Endothelial cell of umbilical vein (primary cell): ENCODE measurements at regions not wholly inside any gene's neighbourhood (a gene's known extent, or its start where the extent isn't known, plus 50 kb on each side); places are given as distances from the start of the nearest gene placed in this dataset.

Experiments
- BruUV-seq: library from RNA; stranded (reverse); fragments of 400-500 nt; replicated peaks from 2 replicates; lab custom pipeline; 2021; lab: Mats Ljungman, UMichigan
- CTCF ChIA-PET: fragments of 300-600, 350-600 bp; sonication (Branson Sonifier 250); formaldehyde crosslinking; loops from one replicate; lab custom pipeline; 2021; ENCODE audit warnings: antibody characterized with exemption, inconsistent platforms; lab: Charles Lee
- POLR2A ChIA-PET: fragments of 300-600, 350-600 bp; sonication (Branson Sonifier 250); formaldehyde crosslinking; loops from one replicate; lab custom pipeline; 2021; ENCODE audit warnings: antibody characterized with exemption, inconsistent platforms; lab: Charles Lee
- DNase-seq: peaks from one replicate; pipeline ENCODE4 v3.0.0-alpha.2; 2011; ENCODE audit warnings: low read depth, low spot score
- FAIRE-seq: peaks from 2 replicates; lab custom pipeline; 2011; peaks lifted over from hg19 to GRCh38; lab: Jason Lieb, UNC
- H2AFZ ChIP-seq: 2 replicates; pipeline ENCODE4 v1.6.0; 2012; ENCODE audit warnings: low read depth, low read length, control low read depth, inconsistent platforms
- H3K27ac ChIP-seq: 2 replicates; pipeline ENCODE4 v1.5.1; 2011; ENCODE audit warnings: low read depth, mild to moderate bottlenecking, control low read depth, low read length, moderate library complexity; ENCODE audit not compliant: insufficient read depth
- H3K27me3 ChIP-seq, 2 experiments: 2 replicates each; pipeline versions ENCODE4 v1.6.0 to v1.6.1; 2011; ENCODE audit warnings: low read length in 2 of 2, mixed read lengths in 1 of 2; ENCODE audit not compliant: control insufficient read depth in 2 of 2, insufficient read depth in 2 of 2
- H3K36me3 ChIP-seq, 2 experiments: 2 replicates in 1 of 2; 3 replicates in 1 of 2; pipeline ENCODE4 v1.5.1; 2011; ENCODE audit warnings: low read length in 2 of 2, mild to moderate bottlenecking in 1 of 2, moderate library complexity in 1 of 2; ENCODE audit not compliant: control insufficient read depth in 2 of 2, insufficient read depth in 2 of 2; ENCODE audit errors: extremely low read depth in 1 of 2
- H3K4me1 ChIP-seq: 3 replicates; pipeline ENCODE4 v1.5.1; 2011; ENCODE audit warnings: mild to moderate bottlenecking, low read length; ENCODE audit not compliant: control insufficient read depth, insufficient read depth; ENCODE audit errors: extremely low read depth
- H3K4me2 ChIP-seq: 2 replicates; pipeline ENCODE4 v1.6.1; 2011; ENCODE audit warnings: low read length, control low read depth, mixed read lengths; ENCODE audit not compliant: insufficient read depth
- H3K4me3 ChIP-seq, 3 experiments: fragments of 200-600 bp in 1 of 3; sonication (generic), shearing (Covaris generic) in 1 of 3; replicated peaks in 1 of 3; 2 replicates each; pipeline ENCODE4 v1.5.1; 2011 to 2016; ENCODE audit warnings: control low read depth in 3 of 3, low read length in 3 of 3, mild to moderate bottlenecking in 2 of 3, inconsistent platforms in 1 of 3, low read depth in 1 of 3, moderate library complexity in 1 of 3; ENCODE audit not compliant: insufficient read depth in 1 of 3
- H3K79me2 ChIP-seq: 2 replicates; pipeline ENCODE4 v1.6.0; 2012; ENCODE audit warnings: low read length, inconsistent platforms; ENCODE audit not compliant: control insufficient read depth, insufficient read depth
- H3K9ac ChIP-seq: replicated peaks from 2 replicates; pipeline ENCODE3; 2011; ENCODE audit warnings: low read length, control low read depth; ENCODE audit not compliant: insufficient read depth; ENCODE audit errors: extremely low read depth
- H3K9me1 ChIP-seq: replicated peaks from 3 replicates; pipeline ENCODE4 v1.6.0; 2011; ENCODE audit warnings: mild to moderate bottlenecking, low read length; ENCODE audit not compliant: control insufficient read depth, insufficient read depth; ENCODE audit errors: extremely low read depth
- H3K9me3 ChIP-seq: replicated peaks from 2 replicates; pipeline ENCODE4 v1.5.1; 2012; ENCODE audit warnings: low read length, inconsistent platforms; ENCODE audit not compliant: control insufficient read depth, insufficient read depth
- H4K20me1 ChIP-seq: replicated peaks from 2 replicates; pipeline ENCODE3; 2011; ENCODE audit warnings: mild to moderate bottlenecking, low read length; ENCODE audit not compliant: control insufficient read depth, insufficient read depth; ENCODE audit errors: extremely low read depth
- CTCF ChIP-seq, 2 donors: IDR thresholded peaks; 1 replicate in 1 of 2; 2 replicates in 1 of 2; pipeline ENCODE4 v1.5.1; 2011; ENCODE audit warnings: low read length in 2 of 2, mild to moderate bottlenecking in 2 of 2, moderate library complexity in 2 of 2, control low read depth in 1 of 2, inconsistent platforms in 1 of 2, low read depth in 1 of 2; ENCODE audit not compliant: insufficient read depth in 1 of 2; ENCODE audit errors: extremely low read depth in 1 of 2
- EZH2 ChIP-seq: IDR thresholded peaks from 2 replicates; pipeline ENCODE4 v1.6.1; 2012; ENCODE audit warnings: borderline replicate concordance, low read depth, mild to moderate bottlenecking, moderate library complexity, low read length, inconsistent platforms; ENCODE audit not compliant: severe bottlenecking
- GATA2 ChIP-seq: IDR thresholded peaks from 2 replicates; pipeline ENCODE4 v1.7.0; 2011; ENCODE audit warnings: low read depth, mild to moderate bottlenecking, moderate library complexity, mixed read lengths, low read length; ENCODE audit not compliant: insufficient read length, insufficient read depth
- JUN ChIP-seq: IDR thresholded peaks from 2 replicates; pipeline ENCODE4 v1.6.1; 2011; ENCODE audit warnings: borderline replicate concordance, low read depth; ENCODE audit not compliant: insufficient read length, insufficient read depth
- MAX ChIP-seq: IDR thresholded peaks from 2 replicates; pipeline ENCODE4 v1.6.1; 2011; ENCODE audit not compliant: insufficient read depth, insufficient read length
- MYC ChIP-seq: IDR thresholded peaks from one replicate; pipeline ENCODE4 v1.6.1; 2011; ENCODE audit warnings: mild to moderate bottlenecking, low read depth, low read length
- POLR2A ChIP-seq: IDR thresholded peaks from 2 replicates; pipeline ENCODE4 v1.6.1; 2012; ENCODE audit warnings: low read depth, mild to moderate bottlenecking, control low read depth, low read length
- POLR2AphosphoS5 ChIP-seq: IDR thresholded peaks from 2 replicates; pipeline ENCODE4 v1.6.1; 2012; ENCODE audit warnings: low read depth, mild to moderate bottlenecking, control low read depth, low read length, moderate library complexity; ENCODE audit not compliant: insufficient read depth
- dilution Hi-C: fragments of 300-500 bp; cut with MboI; formaldehyde crosslinking; loops from one replicate; pipeline ENCODE4 v1.15.0; 2019; ENCODE audit warnings: low sequenced_read_pairs; ENCODE audit not compliant: extremely low pct_ligation_motif_present
- intact Hi-C: fragments of 100-400 bp; cut with micrococcal nuclease; formaldehyde crosslinking; loops from one replicate; pipeline ENCODE4 v1.10.0; 2022

GRCh38 chr9:21679432-21679831 is 123.0 kb upstream of the MTAP start:
- POLR2A ChIA-PET: no interaction called here
- TF ChIP-seq POLR2AphosphoS5: no peak
- TF ChIP-seq EZH2: no peak
- TF ChIP-seq POLR2A: no peak
- TF ChIP-seq GATA2: no peak
- no peak for TF ChIP-seq MYC
- H2AFZ ChIP-seq: peak overlapping the region; percentile 53

GRCh38 chr9:21680590-21680989 is 121.8 kb upstream of the MTAP start:
- Histone ChIP-seq H3K27ac (peak overlapping the region; percentile 80), H3K4me2 (no peak overlapping the region), H3K79me2 (peaks cover 2% of the 10 kb centered on the region), H3K27me3 (no peaks in the 10 kb centered on the region), H3K4me1 (peaks cover 76% of the 10 kb centered on the region), H3K9me3 (no peaks in the 10 kb centered on the region), H3K9ac (peak overlapping the region; percentile 13), H3K4me3 (no peak overlapping the region), H4K20me1 (no peaks in the 10 kb centered on the region), H3K36me3 (no peaks in the 10 kb centered on the region), H2AFZ (peak overlapping the region; percentile 81), H3K9me1 (no peaks in the 10 kb centered on the region)
- dilution Hi-C loops: loop anchor here (10.0 kb wide), 1 partner anchor 126 kb away; no protein-coding TSS in a partner anchor
- ChIA-PET POLR2A (no interaction called here), CTCF (no interaction called here)
- FAIRE-seq (no peak), DNase-seq (peak; percentile 28)
- no peak for TF ChIP-seq EZH2
- TF ChIP-seq POLR2A: no peak
- no peak for TF ChIP-seq JUN
- TF ChIP-seq MAX: no peak
- TF ChIP-seq MYC: no peak
- no peak for TF ChIP-seq CTCF (IDR thresholded peaks at IDR 0.05; ENCODE audit: extremely low read depth in 1 of 2, insufficient read depth in 1 of 2, low read depth in 1 of 2, low read length in 2 of 2)
- intact Hi-C loops: loop anchor here (5.0 to 10.0 kb wide), 2 partner anchors 363 to 424 kb away; no protein-coding TSS in a partner anchor
- BruUV-seq: no TSS peak

More at GRCh38 chr9:21679432-21679831, 123.0 kb upstream of the MTAP start:
- Histone ChIP-seq H3K4me1 (peaks cover 73% of the 10 kb centered on the region), H3K9ac (peak overlapping the region; percentile 12), H3K79me2 (peaks cover 2% of the 10 kb centered on the region), H3K4me3 (no peak overlapping the region), H4K20me1 (no peaks in the 10 kb centered on the region), H3K9me1 (no peaks in the 10 kb centered on the region), H3K27me3 (no peaks in the 10 kb centered on the region), H3K4me2 (no peak overlapping the region), H3K9me3 (no peaks in the 10 kb centered on the region), H3K36me3 (no peaks in the 10 kb centered on the region), H3K27ac (peak overlapping the region; percentile 85)
- BruUV-seq: no TSS peak
- DNase-seq (peak; percentile 29), FAIRE-seq (no peak)
- intact Hi-C loops (loop anchor here (5.0 kb wide), 1 partner anchor 72 kb away; no protein-coding TSS in a partner anchor), dilution Hi-C loops (no loop called here)
- CTCF ChIA-PET: no interaction called here
